ENCODE measurements at regions not wholly inside any gene's neighbourhood (a gene's known extent, or its start where the extent isn't known, plus 50 kb on each side); places are given as distances from the start of the nearest gene placed in this dataset.

- TF ChIP-seq REST (IDR thresholded peaks at IDR 0.05) (no peak), NR2F2 (IDR thresholded peaks at IDR 0.05) (no peak), GABPA (IDR thresholded peaks at IDR 0.05 in 1 of 2, conservative IDR thresholded peaks at IDR 0.05 in 1 of 2) (no peak), HNF4G (IDR thresholded peaks at IDR 0.05) (no peak), MAX (IDR thresholded peaks at IDR 0.05) (no peak), EGR1 (IDR thresholded peaks at IDR 0.05; ENCODE audit: low read depth in 2 of 2) (no peak)
- H3K27me3 ChIP-seq (ENCODE audit: control insufficient read depth in 4 of 4, insufficient read depth in 4 of 4, low read length in 3 of 4) = no peaks in the 10 kb centered on the region
- WGBS = 88% methylated on average over 4 of the region's 4 CpGs
- no peaks in the 10 kb centered on the region for H3K9me3 ChIP-seq (ENCODE audit: control insufficient read depth in 4 of 4, low read length in 3 of 4)
- DNase-seq (ENCODE audit: low spot score) = no peak
- H3K4me1 ChIP-seq (ENCODE audit: control insufficient read depth in 4 of 4, insufficient read depth in 4 of 4, low read length in 3 of 4) = no peaks in the 10 kb centered on the region
- no peak overlapping the region for H3K9ac ChIP-seq (ENCODE audit: low read depth in 1 of 2, low read length in 2 of 2)
- no peak overlapping the region for H3K27ac ChIP-seq (ENCODE audit: low read depth in 1 of 2, low read length in 2 of 2)
- no peaks in the 10 kb centered on the region for H3K36me3 ChIP-seq (ENCODE audit: control insufficient read depth in 4 of 4, insufficient read depth in 3 of 4, low read depth in 1 of 4, low read length in 3 of 4)
- no peak overlapping the region for H3K4me3 ChIP-seq (ENCODE audit: low read depth in 1 of 3, low read length in 3 of 3)
Observed at GRCh38 chr1:87648323-87649119, 319.8 kb downstream of the LMO4 start.

- WGBS = 86% methylated on average over 5 of the region's 5 CpGs
- no peaks in the 10 kb centered on the region for H3K4me1 ChIP-seq (ENCODE audit: control insufficient read depth in 4 of 4, insufficient read depth in 4 of 4, low read length in 3 of 4)
- H3K9ac ChIP-seq (ENCODE audit: low read depth in 1 of 2, low read length in 2 of 2) = no peak overlapping the region
- H3K4me3 ChIP-seq (ENCODE audit: low read depth in 1 of 3, low read length in 3 of 3) = no peak overlapping the region
- no peaks in the 10 kb centered on the region for H3K27me3 ChIP-seq (ENCODE audit: control insufficient read depth in 4 of 4, insufficient read depth in 4 of 4, low read length in 3 of 4)
- H3K36me3 ChIP-seq (ENCODE audit: control insufficient read depth in 4 of 4, insufficient read depth in 3 of 4, low read depth in 1 of 4, low read length in 3 of 4) = no peaks in the 10 kb centered on the region
- H3K27ac ChIP-seq (ENCODE audit: low read depth in 1 of 2, low read length in 2 of 2) = no peak overlapping the region
- no peak for TF ChIP-seq HNF4G (IDR thresholded peaks at IDR 0.05)
- no peak for TF ChIP-seq FOXA1 (IDR thresholded peaks at IDR 0.05)
- no peak for TF ChIP-seq REST (IDR thresholded peaks at IDR 0.05)
- no peak for TF ChIP-seq TAF1 (conservative IDR thresholded peaks at IDR 0.05)
- no peak for TF ChIP-seq MAX (IDR thresholded peaks at IDR 0.05)
- no peak for TF ChIP-seq ZBTB33 (IDR thresholded peaks at IDR 0.05)
- TF ChIP-seq SP1 (IDR thresholded peaks at IDR 0.05) = no peak
- no peak for TF ChIP-seq RAD21 (IDR thresholded peaks at IDR 0.05)
- no peak for TF ChIP-seq EGR1 (IDR thresholded peaks at IDR 0.05; ENCODE audit: low read depth in 2 of 2)
- TF ChIP-seq RXRA (IDR thresholded peaks at IDR 0.05) = no peak
- no peak for TF ChIP-seq NR2F2 (IDR thresholded peaks at IDR 0.05)
- TF ChIP-seq YY1 (IDR thresholded peaks at IDR 0.05) = no peak
- no peak for TF ChIP-seq GABPA (IDR thresholded peaks at IDR 0.05 in 1 of 2, conservative IDR thresholded peaks at IDR 0.05 in 1 of 2)
- TF ChIP-seq HNF4A (conservative IDR thresholded peaks at IDR 0.05) = no peak
- TF ChIP-seq FOXA2 (IDR thresholded peaks at IDR 0.05) = no peak
- DNase-seq (ENCODE audit: low spot score) = no peak
- H3K9me3 ChIP-seq (ENCODE audit: control insufficient read depth in 4 of 4, low read length in 3 of 4) = no peaks in the 10 kb centered on the region
Observed at GRCh38 chr1:87650306-87650705, 321.6 kb downstream of the LMO4 start.
